Colonic mucosa (tissue), 4 donors: ENCODE measurements at regions not wholly inside any gene's neighbourhood (a gene's known extent, or its start where the extent isn't known, plus 50 kb on each side); places are given as distances from the start of the nearest gene placed in this dataset.

Experiments used
- DNase-seq: peaks from one replicate; pipeline ENCODE4 v3.0.0-alpha.2; 2020
- H3K27ac ChIP-seq: fragments of 200-600 bp; one replicate; pipeline ENCODE4 v1.8.0; 2021
- H3K27me3 ChIP-seq: fragments of 200-600 bp; one replicate; pipeline ENCODE4 v1.8.0; 2021
- H3K36me3 ChIP-seq: fragments of 200-600 bp; one replicate; pipeline ENCODE4 v1.8.0; 2021
- H3K4me1 ChIP-seq: fragments of 200-600 bp; one replicate; pipeline ENCODE4 v1.8.0; 2021; ENCODE audit warnings: mild to moderate bottlenecking
- H3K4me3 ChIP-seq: fragments of 200-600 bp; one replicate; pipeline ENCODE4 v1.8.0; 2021
- H3K9ac ChIP-seq, 2 donors: one replicate each; pipeline ENCODE4 v1.7.0; 2013; ENCODE audit warnings: control low read depth in 2 of 2, low read depth in 2 of 2, low read length in 2 of 2
- H3K9me3 ChIP-seq: fragments of 200-600 bp; one replicate; pipeline ENCODE4 v1.8.0; 2021
- intact Hi-C: fragments of 100-400 bp; cut with DNase I; formaldehyde crosslinking; loops from one replicate; pipeline ENCODE4 v1.14.1; 2022
- TF ChIP-seq, protein P1 (sequence below): fragments of 200-600 bp; IDR thresholded peaks from one replicate; pipeline ENCODE4 v1.8.0; 2022; ENCODE audit warnings: antibody characterized with exemption, mild to moderate bottlenecking
- donor health status: healthy.
- donor health status: DM: no; HTN: no; CAD: no.
- donor health status: DM: no; HTN: no; CAD: no.

DNA sequence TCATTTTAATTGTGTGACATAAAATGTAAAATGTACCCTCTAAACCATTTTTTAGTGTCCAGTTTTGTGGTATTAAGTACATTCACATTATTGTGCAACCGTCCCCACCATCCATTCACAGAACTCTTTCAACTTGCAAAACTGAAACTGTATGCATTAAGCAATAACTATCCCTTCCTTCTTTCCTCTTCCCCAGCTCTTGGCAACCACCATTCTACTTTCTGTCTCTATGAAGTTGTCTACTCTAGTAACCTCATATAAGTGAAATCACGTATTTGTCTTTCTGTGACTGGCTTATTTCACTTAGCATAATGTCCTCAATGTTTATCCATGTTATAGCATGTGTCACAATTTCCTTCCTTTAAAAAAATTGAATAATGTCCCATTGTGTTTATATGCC lies 142.4 kb downstream of the C9orf152 start:
- TF ChIP-seq, protein P1, sequence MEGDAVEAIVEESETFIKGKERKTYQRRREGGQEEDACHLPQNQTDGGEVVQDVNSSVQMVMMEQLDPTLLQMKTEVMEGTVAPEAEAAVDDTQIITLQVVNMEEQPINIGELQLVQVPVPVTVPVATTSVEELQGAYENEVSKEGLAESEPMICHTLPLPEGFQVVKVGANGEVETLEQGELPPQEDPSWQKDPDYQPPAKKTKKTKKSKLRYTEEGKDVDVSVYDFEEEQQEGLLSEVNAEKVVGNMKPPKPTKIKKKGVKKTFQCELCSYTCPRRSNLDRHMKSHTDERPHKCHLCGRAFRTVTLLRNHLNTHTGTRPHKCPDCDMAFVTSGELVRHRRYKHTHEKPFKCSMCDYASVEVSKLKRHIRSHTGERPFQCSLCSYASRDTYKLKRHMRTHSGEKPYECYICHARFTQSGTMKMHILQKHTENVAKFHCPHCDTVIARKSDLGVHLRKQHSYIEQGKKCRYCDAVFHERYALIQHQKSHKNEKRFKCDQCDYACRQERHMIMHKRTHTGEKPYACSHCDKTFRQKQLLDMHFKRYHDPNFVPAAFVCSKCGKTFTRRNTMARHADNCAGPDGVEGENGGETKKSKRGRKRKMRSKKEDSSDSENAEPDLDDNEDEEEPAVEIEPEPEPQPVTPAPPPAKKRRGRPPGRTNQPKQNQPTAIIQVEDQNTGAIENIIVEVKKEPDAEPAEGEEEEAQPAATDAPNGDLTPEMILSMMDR = no peak
- H3K4me3 ChIP-seq = no peak overlapping the region
- no peaks in the 10 kb centered on the region for H3K36me3 ChIP-seq
- H3K27me3 ChIP-seq = no peaks in the 10 kb centered on the region
- H3K9ac ChIP-seq = no peak overlapping the region
- no peaks in the 10 kb centered on the region for H3K9me3 ChIP-seq
- DNase-seq = no peak
- intact Hi-C loops = loop anchor here (5.0 kb wide), 1 partner anchor 82 kb away; no protein-coding TSS in a partner anchor
- H3K4me1 ChIP-seq = no peaks in the 10 kb centered on the region
- H3K27ac ChIP-seq = no peak overlapping the region

DNA sequence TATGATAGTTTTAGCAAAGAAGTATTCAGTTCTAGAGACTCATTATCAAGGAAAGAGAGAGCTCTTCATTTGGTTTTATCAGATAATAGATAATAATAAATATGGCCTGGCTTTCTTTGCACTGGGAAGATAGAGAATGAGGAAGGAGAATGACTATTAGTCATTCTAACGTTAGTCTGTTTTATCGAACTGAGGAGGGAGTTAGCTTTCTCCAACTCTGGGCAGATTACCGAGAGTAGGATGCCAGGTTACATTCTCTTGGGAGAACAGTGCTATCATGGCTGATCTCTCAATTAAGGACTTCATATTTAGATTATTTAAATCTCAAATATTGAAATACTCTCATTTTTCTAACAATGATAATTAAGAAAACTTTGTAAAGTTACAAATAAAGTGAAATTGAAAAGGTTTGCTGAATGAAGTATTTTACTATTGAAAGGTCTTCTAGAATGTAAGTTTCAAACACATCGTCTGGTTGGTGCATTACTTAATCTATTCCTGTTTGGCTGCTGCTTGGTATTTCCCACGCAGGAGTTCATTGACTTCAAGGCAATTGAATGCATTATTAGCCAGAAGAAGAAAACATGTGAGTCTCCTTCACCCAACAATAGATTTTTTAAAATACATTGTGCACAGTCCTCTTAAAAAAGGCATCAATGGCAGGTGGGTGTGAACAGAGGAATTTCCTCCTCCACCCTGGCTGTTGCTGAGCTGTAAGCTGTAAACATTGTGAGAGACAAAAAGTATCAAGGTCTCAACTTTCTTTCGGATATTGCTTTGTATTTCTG lies 140.8 kb downstream of the C9orf152 start:
- H3K4me3 ChIP-seq = no peak overlapping the region
- TF ChIP-seq, protein P1 = no peak
- intact Hi-C loops = loop anchor here (5.0 kb wide), 1 partner anchor 80 kb away; no protein-coding TSS in a partner anchor
- no peaks in the 10 kb centered on the region for H3K4me1 ChIP-seq
- H3K36me3 ChIP-seq = no peaks in the 10 kb centered on the region
- no peak for DNase-seq
- no peaks in the 10 kb centered on the region for H3K27me3 ChIP-seq
- no peak overlapping the region for H3K27ac ChIP-seq
- H3K9ac ChIP-seq = no peak overlapping the region
- H3K9me3 ChIP-seq = no peaks in the 10 kb centered on the region

DNA sequence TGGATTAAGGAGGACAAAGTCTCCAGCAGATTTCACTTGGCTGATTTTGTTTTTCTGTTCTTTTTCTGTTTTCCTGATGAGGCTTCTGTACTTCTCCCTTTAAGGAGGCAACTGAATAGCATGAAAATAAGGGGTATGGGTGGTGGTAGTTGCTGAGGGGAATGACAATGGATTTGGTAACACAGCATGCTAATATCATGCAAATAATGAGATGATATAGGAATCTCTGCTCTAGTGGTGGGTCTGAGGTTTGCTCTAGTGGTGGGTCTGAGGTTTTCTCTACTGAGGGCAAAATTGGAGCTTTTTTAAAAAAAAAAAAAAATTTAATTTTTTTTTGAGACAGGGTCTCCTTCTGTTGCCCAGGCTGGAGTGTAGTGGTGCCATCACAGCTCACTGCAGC lies 139.7 kb downstream of the C9orf152 start:
- TF ChIP-seq, protein P1 = no peak
- H3K36me3 ChIP-seq = no peaks in the 10 kb centered on the region
- no peak overlapping the region for H3K9ac ChIP-seq
- no peaks in the 10 kb centered on the region for H3K9me3 ChIP-seq
- no peak overlapping the region for H3K4me3 ChIP-seq
- no peaks in the 10 kb centered on the region for H3K4me1 ChIP-seq
- no peak overlapping the region for H3K27ac ChIP-seq
- no peaks in the 10 kb centered on the region for H3K27me3 ChIP-seq
- intact Hi-C loops = loop anchor here (5.0 kb wide), 1 partner anchor 79 kb away; no protein-coding TSS in a partner anchor
- no peak for DNase-seq

DNA sequence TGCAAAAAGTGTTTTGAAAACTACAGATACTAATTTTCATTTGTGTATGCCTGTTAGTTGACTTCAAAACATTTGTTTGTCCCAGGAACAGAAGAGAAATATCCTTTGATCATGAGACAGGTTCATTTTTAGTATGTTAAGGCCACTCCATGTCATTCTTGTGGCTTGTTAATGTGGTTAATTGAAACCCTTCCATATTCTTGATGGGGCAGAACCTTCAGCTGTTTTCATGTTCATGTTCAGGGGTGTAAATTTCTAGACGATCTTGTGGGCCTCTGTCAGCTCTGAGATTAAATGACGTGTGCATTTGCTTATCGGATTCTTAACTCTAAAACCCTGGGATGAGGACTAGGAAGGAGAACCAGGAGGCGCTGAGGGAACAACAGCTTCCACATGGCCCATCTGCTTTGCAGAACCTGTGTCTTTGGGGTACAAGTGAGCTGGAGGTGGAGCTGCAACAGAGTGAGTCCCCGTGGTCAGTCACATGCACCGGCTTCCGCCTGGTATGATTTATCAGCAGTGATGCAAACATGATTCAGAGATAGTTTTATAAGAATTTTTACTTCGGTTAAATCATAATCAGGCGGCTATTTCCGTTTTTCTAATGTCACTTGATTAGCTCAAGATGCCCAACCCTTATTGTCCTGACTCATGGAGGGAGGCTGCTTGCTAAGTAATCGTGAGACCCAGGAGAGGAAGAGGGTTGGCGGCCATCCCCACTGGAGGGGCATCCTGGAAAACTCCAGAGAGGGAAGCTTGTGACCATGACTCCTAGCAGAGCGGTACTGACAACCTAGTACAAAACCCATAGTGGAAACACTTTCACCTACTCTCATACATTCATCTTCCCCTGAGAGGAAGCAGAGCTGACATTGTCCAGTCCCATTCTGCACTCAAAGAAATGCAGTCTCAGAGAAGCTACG lies 138.4 kb downstream of the C9orf152 start:
- intact Hi-C loops = loop anchor here (5.0 kb wide), 1 partner anchor 78 kb away; no protein-coding TSS in a partner anchor
- Histone ChIP-seq H3K9ac (no peak overlapping the region), H3K4me3 (no peak overlapping the region), H3K4me1 (no peaks in the 10 kb centered on the region), H3K27ac (no peak overlapping the region), H3K36me3 (no peaks in the 10 kb centered on the region), H3K9me3 (no peaks in the 10 kb centered on the region), H3K27me3 (no peaks in the 10 kb centered on the region)
- TF ChIP-seq, protein P1 = no peak
- no peak for DNase-seq

DNA sequence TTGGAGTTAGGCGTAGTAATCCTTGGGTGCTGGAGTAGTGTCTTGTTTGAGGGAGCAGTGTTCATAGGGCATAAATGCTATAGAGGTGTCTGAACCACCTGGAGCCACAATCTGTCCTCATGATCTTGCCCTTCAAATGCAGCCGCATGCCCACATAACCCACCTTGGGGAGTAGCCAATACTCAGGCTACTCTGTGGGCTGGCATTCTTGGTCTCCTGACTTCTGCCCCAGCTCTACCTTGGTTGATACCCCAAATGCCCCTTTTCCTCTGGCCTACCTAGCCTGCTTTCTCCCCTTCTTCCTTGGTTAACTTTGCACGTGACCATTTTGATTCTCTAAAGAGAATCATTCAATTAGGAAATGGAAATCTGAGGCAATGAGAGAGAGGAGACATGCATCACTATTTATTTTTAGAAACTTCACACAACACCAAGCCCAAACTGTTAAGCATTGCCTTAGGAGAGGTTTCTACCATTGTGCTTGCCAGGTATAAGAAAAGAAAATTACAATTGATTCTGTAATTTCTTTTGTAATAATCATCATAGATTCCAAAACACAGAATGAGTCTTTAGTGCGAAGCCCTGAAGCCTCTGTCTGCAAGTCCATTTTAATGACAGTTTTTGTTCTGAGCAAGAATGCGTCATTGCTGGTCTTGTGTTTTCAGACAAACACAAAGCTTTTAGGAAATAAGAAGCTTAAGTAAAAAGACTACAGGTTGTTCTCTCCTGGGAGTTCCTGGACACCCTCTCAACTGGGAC lies 135.2 kb downstream of the C9orf152 start:
- no peaks in the 10 kb centered on the region for H3K27me3 ChIP-seq
- no peak overlapping the region for H3K4me3 ChIP-seq
- H3K36me3 ChIP-seq = no peaks in the 10 kb centered on the region
- H3K9me3 ChIP-seq = no peaks in the 10 kb centered on the region
- H3K4me1 ChIP-seq = no peaks in the 10 kb centered on the region
- TF ChIP-seq, protein P1 = no peak
- H3K27ac ChIP-seq = no peak overlapping the region
- no peak overlapping the region for H3K9ac ChIP-seq
- intact Hi-C loops = no loop called here
- no peak for DNase-seq
